ENCODE measurements at regions not wholly inside any gene's neighbourhood (a gene's known extent, or its start where the extent isn't known, plus 50 kb on each side); places are given as distances from the start of the nearest gene placed in this dataset.

- DNase-seq, result no peak
- Histone ChIP-seq H3K9ac (ENCODE audit: low read length) (no peak overlapping the region), H3K4me3 (ENCODE audit: low read length) (no peak overlapping the region), H3K27ac (ENCODE audit: low read length) (no peak overlapping the region), H4K20me1 (ENCODE audit: insufficient read depth, low read length) (no peaks in the 10 kb centered on the region), H2AFZ (ENCODE audit: low read length) (no peak overlapping the region), H3F3A (ENCODE audit: insufficient read depth, low read length) (no peaks in the 10 kb centered on the region), H3K9me2 (replicated peaks; ENCODE audit: insufficient read depth, low read length) (no peaks in the 10 kb centered on the region), H3K79me2 (ENCODE audit: low read length) (no peaks in the 10 kb centered on the region), H3K36me3 (replicated peaks; ENCODE audit: insufficient read depth, low read length) (no peaks in the 10 kb centered on the region), H3K4me1 (ENCODE audit: low read length) (no peaks in the 10 kb centered on the region), H3K27me3 (replicated peaks; ENCODE audit: insufficient read depth, low read length) (no peaks in the 10 kb centered on the region), H3K9me3 (replicated peaks; ENCODE audit: insufficient read depth, low read length) (no peaks in the 10 kb centered on the region), H3K4me2 (ENCODE audit: low read depth, low read length) (no peak overlapping the region)
- no peak for TF ChIP-seq EZH2phosphoT487 (IDR thresholded peaks at IDR 0.05; ENCODE audit: low read length)
- TF ChIP-seq CTCF (IDR thresholded peaks at IDR 0.05; ENCODE audit: low read length), result no peak
- TF ChIP-seq EZH2 (optimal IDR thresholded peaks at IDR 0.05; ENCODE audit: low read depth, low read length), result no peak
Observed at GRCh38 chr5:33267801-33268200, 173.0 kb upstream of the TARS1 start.

DNA sequence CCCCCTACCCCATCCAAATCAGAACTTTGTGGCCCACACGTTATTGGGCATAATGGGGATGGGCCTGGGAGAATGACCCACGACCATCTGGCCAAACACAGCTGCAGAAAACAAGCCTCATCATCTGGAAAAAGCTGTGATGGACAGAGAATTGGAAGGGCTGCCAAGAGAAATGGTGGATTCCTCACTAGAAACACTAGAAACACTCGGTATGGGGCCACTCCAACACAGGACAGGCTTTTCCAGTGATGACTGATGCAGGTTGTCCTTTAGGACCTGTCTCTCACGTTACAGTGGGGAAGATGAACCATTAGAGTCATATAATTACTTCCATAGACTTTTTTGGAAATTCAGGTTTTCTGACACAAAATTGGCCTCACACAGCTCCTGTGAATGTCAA, 172.4 kb upstream of the TARS1 start:
- H3K4me2 ChIP-seq (ENCODE audit: low read depth, low read length), result no peak overlapping the region
- H3K4me1 ChIP-seq (ENCODE audit: low read length), result no peaks in the 10 kb centered on the region
- H2AFZ ChIP-seq (ENCODE audit: low read length), result no peak overlapping the region
- H3F3A ChIP-seq (ENCODE audit: insufficient read depth, low read length), result no peaks in the 10 kb centered on the region
- H4K20me1 ChIP-seq (ENCODE audit: insufficient read depth, low read length), result no peaks in the 10 kb centered on the region
- no peaks in the 10 kb centered on the region for H3K9me2 ChIP-seq (replicated peaks; ENCODE audit: insufficient read depth, low read length)
- no peak for DNase-seq
- no peaks in the 10 kb centered on the region for H3K27me3 ChIP-seq (replicated peaks; ENCODE audit: insufficient read depth, low read length)
- no peak for TF ChIP-seq EZH2phosphoT487 (IDR thresholded peaks at IDR 0.05; ENCODE audit: low read length)
- TF ChIP-seq CTCF (IDR thresholded peaks at IDR 0.05; ENCODE audit: low read length), result no peak
- TF ChIP-seq EZH2 (optimal IDR thresholded peaks at IDR 0.05; ENCODE audit: low read depth, low read length), result no peak
- no peaks in the 10 kb centered on the region for H3K79me2 ChIP-seq (ENCODE audit: low read length)
- H3K27ac ChIP-seq (ENCODE audit: low read length), result no peak overlapping the region
- H3K4me3 ChIP-seq (ENCODE audit: low read length), result no peak overlapping the region
- no peaks in the 10 kb centered on the region for H3K9me3 ChIP-seq (replicated peaks; ENCODE audit: insufficient read depth, low read length)
- H3K36me3 ChIP-seq (replicated peaks; ENCODE audit: insufficient read depth, low read length), result no peaks in the 10 kb centered on the region
- no peak overlapping the region for H3K9ac ChIP-seq (ENCODE audit: low read length)

DNA sequence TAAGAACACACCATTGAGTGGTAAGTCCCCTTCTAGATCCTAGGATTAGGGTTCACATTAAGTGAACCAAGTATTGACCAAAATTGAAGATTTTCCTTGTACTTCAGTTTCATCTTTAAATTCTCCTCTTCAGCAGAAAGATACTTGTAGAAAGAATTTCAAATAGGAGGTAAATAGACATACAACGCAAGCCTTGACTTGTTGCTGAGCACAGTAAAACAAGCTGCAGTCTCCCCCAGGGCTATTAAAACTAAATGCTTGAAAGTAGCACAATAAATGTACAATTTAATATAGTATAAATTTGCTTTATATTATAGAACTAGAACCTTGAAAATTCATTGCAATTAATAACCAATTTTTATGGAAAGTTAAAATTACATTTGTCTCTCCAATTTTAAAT, 170.1 kb upstream of the TARS1 start:
- no peak overlapping the region for H2AFZ ChIP-seq (ENCODE audit: low read length)
- no peak for DNase-seq
- no peaks in the 10 kb centered on the region for H3K36me3 ChIP-seq (replicated peaks; ENCODE audit: insufficient read depth, low read length)
- H3K9me2 ChIP-seq (replicated peaks; ENCODE audit: insufficient read depth, low read length), result no peaks in the 10 kb centered on the region
- no peak for TF ChIP-seq EZH2phosphoT487 (IDR thresholded peaks at IDR 0.05; ENCODE audit: low read length)
- H4K20me1 ChIP-seq (ENCODE audit: insufficient read depth, low read length), result no peaks in the 10 kb centered on the region
- no peak overlapping the region for H3K4me2 ChIP-seq (ENCODE audit: low read depth, low read length)
- H3K4me3 ChIP-seq (ENCODE audit: low read length), result no peak overlapping the region
- H3K9me3 ChIP-seq (replicated peaks; ENCODE audit: insufficient read depth, low read length), result no peaks in the 10 kb centered on the region
- no peaks in the 10 kb centered on the region for H3F3A ChIP-seq (ENCODE audit: insufficient read depth, low read length)
- H3K9ac ChIP-seq (ENCODE audit: low read length), result no peak overlapping the region
- no peak overlapping the region for H3K27ac ChIP-seq (ENCODE audit: low read length)
- no peaks in the 10 kb centered on the region for H3K4me1 ChIP-seq (ENCODE audit: low read length)
- H3K27me3 ChIP-seq (replicated peaks; ENCODE audit: insufficient read depth, low read length), result no peaks in the 10 kb centered on the region
- no peaks in the 10 kb centered on the region for H3K79me2 ChIP-seq (ENCODE audit: low read length)

DNA sequence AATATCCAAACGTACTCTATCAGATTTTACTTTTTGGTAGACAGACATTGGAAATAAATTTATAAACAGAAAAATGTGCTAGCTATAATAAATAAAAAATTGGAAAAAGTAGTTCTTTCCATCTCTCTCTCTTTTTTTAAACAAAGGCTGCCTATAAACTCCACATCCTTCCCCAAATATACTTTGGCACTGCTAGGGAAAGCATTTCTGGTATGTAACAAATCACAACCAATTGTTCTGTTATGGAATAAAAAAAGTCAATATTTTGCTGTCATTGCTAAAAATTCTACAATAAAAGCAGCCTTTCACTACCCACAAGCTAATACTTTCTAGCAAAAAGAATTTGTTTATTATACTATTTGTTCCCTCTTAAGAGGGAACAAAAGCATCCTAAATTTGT, 169.2 kb upstream of the TARS1 start:
- no peak overlapping the region for H2AFZ ChIP-seq (ENCODE audit: low read length)
- H3K27ac ChIP-seq (ENCODE audit: low read length), result no peak overlapping the region
- H3K36me3 ChIP-seq (replicated peaks; ENCODE audit: insufficient read depth, low read length), result no peaks in the 10 kb centered on the region
- no peaks in the 10 kb centered on the region for H3F3A ChIP-seq (ENCODE audit: insufficient read depth, low read length)
- no peak for TF ChIP-seq EZH2 (optimal IDR thresholded peaks at IDR 0.05; ENCODE audit: low read depth, low read length)
- no peak for TF ChIP-seq EZH2phosphoT487 (IDR thresholded peaks at IDR 0.05; ENCODE audit: low read length)
- no peak for TF ChIP-seq CTCF (IDR thresholded peaks at IDR 0.05; ENCODE audit: low read length)
- H3K27me3 ChIP-seq (replicated peaks; ENCODE audit: insufficient read depth, low read length), result no peaks in the 10 kb centered on the region
- H3K9me2 ChIP-seq (replicated peaks; ENCODE audit: insufficient read depth, low read length), result no peaks in the 10 kb centered on the region
- no peaks in the 10 kb centered on the region for H4K20me1 ChIP-seq (ENCODE audit: insufficient read depth, low read length)
- no peaks in the 10 kb centered on the region for H3K9me3 ChIP-seq (replicated peaks; ENCODE audit: insufficient read depth, low read length)
- H3K4me1 ChIP-seq (ENCODE audit: low read length), result no peaks in the 10 kb centered on the region
- no peaks in the 10 kb centered on the region for H3K79me2 ChIP-seq (ENCODE audit: low read length)
- DNase-seq, result no peak
- H3K4me3 ChIP-seq (ENCODE audit: low read length), result no peak overlapping the region
- H3K9ac ChIP-seq (ENCODE audit: low read length), result no peak overlapping the region
- H3K4me2 ChIP-seq (ENCODE audit: low read depth, low read length), result no peak overlapping the region
